ENCODE measurements at regions not wholly inside any gene's neighbourhood (a gene's known extent, or its start where the extent isn't known, plus 50 kb on each side); places are given as distances from the start of the nearest gene placed in this dataset.

DNA sequence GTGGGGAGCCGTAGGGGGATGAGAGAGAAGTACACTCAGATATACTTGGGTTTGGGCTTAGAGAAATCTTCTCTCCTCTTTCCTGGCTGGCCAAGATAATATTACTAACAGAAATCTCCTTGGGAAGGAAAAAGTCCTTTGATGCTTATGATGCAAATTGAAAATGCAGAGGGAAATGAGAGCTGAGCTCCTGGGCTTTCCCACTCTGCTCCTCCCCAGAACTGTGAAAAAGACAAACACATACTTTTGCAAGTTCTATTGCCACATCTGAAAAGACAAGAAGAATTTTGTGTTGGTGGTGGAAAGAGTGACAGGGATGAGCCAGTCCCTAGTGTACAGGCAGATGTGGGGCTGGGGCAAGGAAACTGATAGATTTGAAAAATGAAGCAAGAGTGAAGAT, 185.9 kb downstream of the ANKRD60 start:
- Histone ChIP-seq H3K27ac (ENCODE audit: insufficient read depth, low read length) (no peak overlapping the region), H2BK5ac (ENCODE audit: low read depth, low read length, poor library complexity, severe bottlenecking) (no peak overlapping the region), H3K27me3 (ENCODE audit: control insufficient read depth, insufficient read depth, low read length) (no peaks in the 10 kb centered on the region), H2AK9ac (replicated peaks; ENCODE audit: low read depth, low read length, poor library complexity) (no peak overlapping the region), H3K9me3 (ENCODE audit: control insufficient read depth, insufficient read depth, low read length) (no peaks in the 10 kb centered on the region), H3K14ac (replicated peaks; ENCODE audit: low read depth, low read length) (no peak overlapping the region), H2BK15ac (ENCODE audit: low read depth, low read length) (no peak overlapping the region), H3K4me1 (ENCODE audit: control insufficient read depth, insufficient read depth, low read length) (no peaks in the 10 kb centered on the region), H4K20me1 (ENCODE audit: insufficient read depth, low read length) (no peaks in the 10 kb centered on the region), H3K4me3 (ENCODE audit: insufficient read depth, low read depth, low read length) (no peak overlapping the region), H3K4ac (ENCODE audit: low read depth, low read length) (no peak overlapping the region), H3K56ac (ENCODE audit: extremely low read depth, insufficient read depth, low read length) (no peak overlapping the region), H3K23ac (ENCODE audit: low read depth, low read length) (no peak overlapping the region), H2BK120ac (ENCODE audit: low read depth, low read length) (no peak overlapping the region), H4K5ac (ENCODE audit: low read depth, low read length) (no peak overlapping the region), H3K4me2 (ENCODE audit: low read depth, low read length) (no peak overlapping the region), H3K9me1 (ENCODE audit: insufficient read depth, low read length) (no peaks in the 10 kb centered on the region), H3K36me3 (ENCODE audit: control insufficient read depth, insufficient read depth, low read length) (no peaks in the 10 kb centered on the region), H2AK5ac (ENCODE audit: low read depth, low read length) (no peak overlapping the region), H2AFZ (replicated peaks; ENCODE audit: low read length, poor library complexity) (no peak overlapping the region), H3K18ac (ENCODE audit: low read depth, low read length) (no peak overlapping the region), H4K91ac (ENCODE audit: insufficient read depth, low read depth, low read length) (no peak overlapping the region), H2BK20ac (ENCODE audit: low read depth, low read length) (no peak overlapping the region), H3K79me1 (ENCODE audit: low read depth in 1 of 2, low read length in 2 of 2) (no peaks in the 10 kb centered on the region), H3K9ac (ENCODE audit: low read depth, low read length) (no peak overlapping the region), H4K8ac (ENCODE audit: low read depth in 2 of 2, low read length in 2 of 2) (no peak overlapping the region)
- WGBS, 2 experiments (ENCODE audit: extremely low coverage in 2 of 2, insufficient read length in 1 of 2), result no CpG with 5 or more reads among the region's 1 CpG
- BruUV-seq (replicated peaks), result no TSS peak
- intact Hi-C loops (cut with micrococcal nuclease), result no loop called here
- DNase-seq (no peak), ATAC-seq (ENCODE audit: low read depth) (no peak)
- CTCF ChIA-PET, result no interaction called here
- TF ChIP-seq MAFK (IDR thresholded peaks at IDR 0.05; ENCODE audit: low read depth, low read length), result no peak
- TF ChIP-seq SMC3 (IDR thresholded peaks at IDR 0.05; ENCODE audit: low read depth, low read length), result no peak
- no peak for TF ChIP-seq BHLHE40 (IDR thresholded peaks at IDR 0.05; ENCODE audit: low read depth, low read length)
- no peak for TF ChIP-seq CHD1 (IDR thresholded peaks at IDR 0.05; ENCODE audit: low read depth, low read length)
- TF ChIP-seq, protein P1, sequence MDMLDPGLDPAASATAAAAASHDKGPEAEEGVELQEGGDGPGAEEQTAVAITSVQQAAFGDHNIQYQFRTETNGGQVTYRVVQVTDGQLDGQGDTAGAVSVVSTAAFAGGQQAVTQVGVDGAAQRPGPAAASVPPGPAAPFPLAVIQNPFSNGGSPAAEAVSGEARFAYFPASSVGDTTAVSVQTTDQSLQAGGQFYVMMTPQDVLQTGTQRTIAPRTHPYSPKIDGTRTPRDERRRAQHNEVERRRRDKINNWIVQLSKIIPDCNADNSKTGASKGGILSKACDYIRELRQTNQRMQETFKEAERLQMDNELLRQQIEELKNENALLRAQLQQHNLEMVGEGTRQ (IDR thresholded peaks at IDR 0.05; ENCODE audit: low read depth, low read length), result no peak
- TF ChIP-seq POLR2A (IDR thresholded peaks at IDR 0.05; ENCODE audit: low read depth, low read length), result no peak
- POLR2A ChIA-PET (ENCODE audit: unreplicated experiment), result no interaction called here
- dilution Hi-C loops (cut with HindIII; ENCODE audit: low sequenced_read_pairs, unreplicated experiment), result no loop called here
- in situ Hi-C loops (cut with MboI; ENCODE audit: low sequenced_read_pairs), result no loop called here

Data from IMR-90 (cell line).